NCI-H524 (cell line): ENCODE measurements at regions not wholly inside any gene's neighbourhood (a gene's known extent, or its start where the extent isn't known, plus 50 kb on each side); places are given as distances from the start of the nearest gene placed in this dataset.
"Not testable (repeated sequence)": the region's sequence is repeated elsewhere in the genome, so short reads cannot be mapped to it uniquely, and the experiment has no call there.

Source experiments
- DNase-seq, 2 experiments: peaks; one replicate each; lab custom pipeline; 2025; lab: John Stamatoyannopoulos, UW

DNA sequence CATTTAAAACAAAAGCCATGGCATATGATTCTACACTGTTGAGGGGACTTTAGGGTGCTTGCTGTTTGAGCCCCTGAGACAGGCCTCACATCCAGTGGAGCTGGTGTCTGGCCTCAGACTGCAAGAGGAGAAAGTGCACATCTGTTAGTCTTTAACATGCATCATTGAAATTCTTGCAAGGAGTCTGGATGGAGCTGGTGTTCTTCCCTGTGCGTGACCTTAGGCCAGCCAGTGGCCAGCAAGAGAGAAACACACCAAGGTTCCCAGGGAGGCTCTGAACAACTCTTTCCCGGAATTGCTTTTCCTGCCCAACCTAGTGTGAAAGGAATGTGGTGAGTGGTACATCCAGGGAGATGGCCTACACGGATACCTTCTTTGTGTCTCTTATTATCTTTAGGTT lies 282.8 kb upstream of the TNC start:
- DNase-seq: no peak

DNA sequence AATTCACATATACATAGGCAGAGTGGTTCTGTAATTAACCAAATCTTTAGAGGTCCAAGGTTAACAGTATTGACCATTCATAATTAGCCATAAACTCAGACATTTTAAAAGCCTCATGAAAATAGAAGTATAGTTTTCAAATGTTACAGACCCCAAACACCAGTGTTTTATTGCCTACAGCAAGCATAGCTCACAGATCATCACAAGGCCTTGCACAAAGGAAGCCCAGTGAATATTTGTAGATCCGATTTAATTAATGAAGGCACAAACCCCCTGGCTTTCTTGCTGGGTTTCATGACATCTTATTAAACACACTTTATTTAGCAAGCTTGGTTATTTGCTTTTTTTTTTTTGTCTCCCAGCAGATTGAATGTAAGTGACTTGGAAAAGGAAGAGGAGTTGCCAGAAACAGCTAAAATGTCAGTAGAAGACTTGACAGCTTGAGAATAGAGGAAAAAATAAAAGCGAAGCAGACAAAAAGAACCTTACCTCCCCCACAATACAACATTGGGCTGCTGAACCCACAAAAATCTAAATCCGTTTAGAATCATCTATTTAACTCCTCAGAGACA lies 283.9 kb upstream of the TNC start:
- DNase-seq: no peak

DNA sequence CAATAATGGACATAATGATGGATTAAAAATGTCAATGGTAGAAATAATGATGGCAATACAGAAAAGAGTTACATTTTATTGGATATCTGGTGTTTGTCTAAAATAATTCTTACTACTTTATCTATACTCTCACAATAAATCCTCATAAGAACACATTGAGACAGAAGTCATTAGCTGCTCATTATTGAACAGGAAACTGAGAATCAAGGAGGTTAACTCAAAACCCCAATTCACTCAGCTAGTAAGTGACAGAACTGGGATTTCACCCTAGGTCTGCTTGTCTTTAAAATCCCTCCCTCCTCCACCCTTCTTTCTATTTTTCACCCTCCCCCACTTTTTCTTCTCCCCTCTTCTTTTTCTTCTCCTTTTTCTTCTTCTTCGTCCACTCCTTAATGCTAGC lies 285.8 kb upstream of the TNC start:
- no peak for DNase-seq

DNA sequence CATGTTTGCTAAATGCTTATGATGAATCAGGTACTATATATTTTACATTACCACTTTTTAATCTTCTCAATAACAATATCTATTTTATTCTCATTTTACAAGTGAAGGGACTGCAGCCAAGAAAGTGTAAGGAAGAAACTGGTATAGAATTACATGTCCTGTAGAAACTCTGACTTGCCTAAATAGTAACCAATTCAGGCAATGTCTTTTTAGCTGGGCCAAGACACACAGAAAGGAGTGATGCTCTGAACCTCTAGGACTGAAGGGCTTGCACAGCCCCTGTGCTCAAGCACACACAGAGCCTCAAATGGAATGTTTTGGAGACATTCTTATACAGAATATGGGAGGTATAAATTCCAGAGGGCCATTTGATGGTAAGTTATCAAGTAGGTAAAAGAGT lies 286.4 kb upstream of the TNC start:
- DNase-seq: no peak

DNA sequence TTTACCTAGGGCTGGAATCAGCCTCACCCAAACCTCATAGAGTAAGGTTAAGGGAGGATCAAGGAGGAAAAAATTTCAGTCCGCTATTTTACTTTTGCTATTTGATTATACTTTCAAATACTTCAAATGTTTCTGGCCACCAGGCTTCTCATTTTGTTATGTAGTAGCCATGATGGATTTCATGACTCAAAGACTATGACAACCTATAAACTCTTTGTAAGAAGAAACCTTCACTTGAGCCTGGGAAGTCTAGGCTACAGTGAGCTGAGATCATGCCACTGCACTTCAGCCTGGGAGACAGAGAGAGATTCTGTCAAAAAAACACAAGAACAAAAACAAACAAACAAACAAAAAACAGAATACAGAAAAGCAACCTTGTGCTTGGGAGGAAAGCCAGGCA lies 293.6 kb upstream of the TNC start:
- no peak for DNase-seq

DNA sequence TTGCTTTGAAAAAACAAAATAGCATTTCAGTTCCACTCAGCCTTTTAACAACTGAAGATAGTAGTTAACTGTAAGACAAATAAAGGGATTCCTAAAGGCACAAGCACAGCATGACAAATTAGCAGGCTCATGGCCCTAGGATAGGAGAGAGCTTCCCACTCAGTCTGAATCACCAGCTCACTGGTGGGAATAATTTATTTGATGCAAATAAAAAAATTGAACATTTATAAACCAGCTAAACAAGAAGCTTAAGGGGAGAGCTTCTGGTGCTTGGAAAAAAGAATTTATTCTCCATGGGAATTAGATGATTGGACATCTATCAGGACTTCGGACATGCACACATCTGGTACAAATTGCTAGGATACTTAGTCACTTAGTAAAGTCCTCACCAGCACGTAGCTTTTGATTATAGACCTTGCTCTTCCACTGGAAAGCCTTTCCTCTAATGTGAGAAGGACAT lies 294.1 kb upstream of the TNC start:
- DNase-seq: no peak

DNA sequence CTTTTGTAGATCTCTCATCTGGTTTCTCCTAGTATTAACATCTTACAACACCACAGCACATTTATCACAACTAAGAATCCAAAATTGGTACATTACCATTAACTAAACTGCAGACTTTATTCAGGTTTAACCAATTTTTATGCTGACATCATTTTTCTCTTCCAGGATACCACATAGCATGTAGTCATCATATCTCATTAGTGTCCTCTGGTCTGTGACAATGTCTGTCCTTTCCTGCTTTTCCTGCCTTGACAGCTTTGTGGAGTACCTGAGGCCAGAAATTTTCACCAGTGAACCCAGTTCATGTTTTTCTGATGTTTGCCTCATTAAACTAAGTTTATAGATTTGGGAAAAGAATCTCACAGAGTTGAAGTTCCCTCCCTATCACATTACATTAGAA lies 294.7 kb upstream of the TNC start:
- no peak for DNase-seq

DNA sequence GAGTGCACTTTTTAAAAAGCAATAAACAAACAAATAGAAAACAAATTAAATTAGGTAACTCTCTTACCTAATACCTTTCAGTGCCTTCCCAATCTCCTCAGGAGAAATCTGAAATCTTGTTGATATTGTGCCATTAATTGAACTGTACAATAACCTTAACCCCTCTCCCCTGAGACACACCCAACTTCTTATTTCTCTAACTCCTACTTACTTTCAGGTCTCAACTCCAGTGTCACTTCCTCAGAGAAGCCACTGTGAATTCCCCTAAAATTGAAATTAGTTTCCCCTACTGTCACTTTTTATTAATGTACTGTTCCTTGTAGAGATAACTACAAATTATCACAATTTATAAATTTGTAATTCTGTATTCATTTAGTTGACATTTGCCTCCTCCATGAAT lies 295.3 kb upstream of the TNC start:
- no peak for DNase-seq

DNA sequence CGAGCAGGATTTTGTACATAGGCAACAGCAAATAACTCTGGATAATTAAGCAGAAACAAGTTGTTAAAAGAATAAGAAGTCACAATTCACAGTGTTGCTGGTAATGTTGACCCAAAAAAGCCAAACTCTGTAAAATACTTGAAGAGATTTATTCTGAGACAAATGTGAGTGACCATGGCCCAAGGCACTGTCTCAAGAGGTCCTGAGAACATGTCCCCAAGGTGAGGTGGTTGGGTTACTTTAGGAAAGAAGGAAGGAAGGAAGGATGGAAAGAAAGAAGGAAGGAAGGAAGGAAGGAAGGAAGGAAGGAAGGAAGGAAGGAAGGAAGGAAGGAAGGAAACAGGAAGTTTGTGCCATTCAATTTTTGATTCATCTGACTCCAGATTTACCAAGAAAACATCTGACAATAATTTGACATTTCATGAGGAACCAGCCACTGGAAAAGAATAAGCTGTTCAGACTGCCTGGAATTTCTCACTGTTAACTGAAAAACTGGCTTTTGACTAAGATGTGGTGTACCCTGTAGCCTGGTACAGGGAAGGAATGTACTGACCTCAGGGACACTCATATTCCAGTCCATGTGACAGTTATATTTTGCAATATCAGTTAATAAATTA lies 295.9 kb upstream of the TNC start:
- DNase-seq: no peak

DNA sequence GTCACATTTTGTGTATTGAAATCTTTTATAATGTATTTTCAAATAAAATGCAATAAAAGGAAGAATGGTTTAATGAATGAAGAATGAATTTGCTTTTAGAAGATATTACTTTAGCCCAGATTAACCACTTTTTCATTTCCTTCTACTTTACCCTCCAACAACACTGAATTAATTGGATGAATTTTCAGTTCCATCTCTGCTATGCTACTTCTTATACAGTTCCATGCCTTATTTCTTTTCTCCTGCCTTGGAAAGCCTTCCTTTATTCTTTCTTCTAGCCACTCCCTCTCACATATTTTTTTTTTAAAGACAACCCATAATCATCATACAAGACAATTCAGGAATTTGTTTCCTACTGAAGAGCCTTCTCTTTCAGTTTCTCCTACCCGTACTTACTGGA lies 296.6 kb upstream of the TNC start:
- no peak for DNase-seq

DNA sequence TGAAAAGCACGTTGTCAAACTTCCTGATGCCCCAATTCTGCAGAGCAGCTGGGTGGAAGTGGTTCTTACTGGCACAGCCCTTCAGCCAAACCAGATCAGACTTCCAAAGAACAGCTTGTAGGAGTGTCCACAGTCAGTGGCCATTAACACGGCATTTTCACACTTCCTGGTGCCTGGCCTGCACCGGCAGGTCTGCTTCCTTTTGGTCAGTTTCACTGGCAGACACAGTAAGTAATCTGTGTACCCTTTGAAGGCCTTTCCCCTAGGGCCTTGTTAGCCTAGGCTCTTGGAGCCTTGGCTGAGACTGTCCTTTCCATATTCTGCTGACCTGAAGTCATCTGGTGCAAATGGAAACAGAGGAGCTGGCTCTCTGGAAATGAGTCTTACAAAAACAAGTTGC lies 297.5 kb upstream of the TNC start:
- no peak for DNase-seq

DNA sequence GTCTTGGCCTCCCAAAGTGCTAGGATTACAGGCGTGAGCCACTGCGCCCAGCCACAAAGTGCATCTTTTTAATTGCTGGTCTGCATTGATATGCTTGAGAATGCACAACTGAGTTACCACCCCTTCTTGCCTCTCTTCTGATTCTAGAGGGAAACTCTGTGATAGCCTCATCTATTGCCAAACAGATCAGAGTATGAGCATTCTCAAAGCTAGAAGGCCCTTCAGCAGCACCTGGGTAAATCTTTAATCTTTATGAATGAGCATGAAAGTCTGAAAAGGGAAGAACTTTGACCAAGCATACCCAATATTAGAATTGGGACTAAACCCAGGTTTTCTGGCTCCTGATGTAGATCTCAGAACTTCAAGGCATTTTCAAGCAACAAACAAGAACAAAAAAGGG lies 298.3 kb upstream of the TNC start:
- DNase-seq: no peak

DNA sequence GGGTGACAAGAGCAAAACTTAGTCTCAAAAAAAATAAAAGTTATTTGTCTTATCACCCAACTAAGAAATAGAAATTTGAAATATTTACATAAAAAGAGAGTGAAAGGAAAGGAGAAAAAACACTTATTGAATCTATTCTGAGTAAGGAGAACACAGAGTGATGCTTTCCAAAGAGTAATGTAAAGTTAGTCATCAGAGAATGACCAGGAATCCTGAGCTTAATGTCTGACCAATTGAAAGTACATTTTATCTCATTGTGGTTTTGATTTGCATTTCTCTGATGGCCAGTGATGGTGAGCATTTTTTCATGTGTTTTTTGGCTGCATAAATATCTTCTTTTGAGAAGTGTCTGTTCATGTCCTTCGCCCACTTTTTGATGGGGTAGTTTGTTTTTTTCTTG lies 300.2 kb upstream of the TNC start:
- DNase-seq: not testable (repeated sequence)

DNA sequence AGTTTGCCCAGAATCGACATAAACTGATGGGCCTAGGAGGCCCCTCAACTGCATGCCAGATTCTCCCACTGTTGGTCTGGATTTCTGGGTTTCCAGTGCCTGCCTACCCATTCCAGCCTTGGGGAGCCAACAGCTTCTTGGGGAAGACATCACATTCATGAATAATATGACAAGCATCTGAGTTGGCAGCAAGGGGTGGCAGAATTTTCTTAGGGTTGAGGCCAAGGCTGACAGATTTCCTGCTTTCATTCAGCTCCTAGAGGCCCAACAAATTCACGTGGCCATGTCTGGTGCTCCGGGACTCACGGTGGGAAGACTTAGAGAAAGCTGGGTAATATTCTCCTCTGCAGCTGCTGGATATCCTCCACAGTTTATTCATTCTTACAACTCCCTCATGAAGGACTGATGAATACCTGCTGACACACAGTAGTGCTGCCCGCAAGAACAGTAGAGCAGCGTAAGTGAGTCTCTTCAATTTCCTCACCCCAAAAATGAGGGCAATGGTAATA lies 305.0 kb upstream of the TNC start:
- no peak for DNase-seq

DNA sequence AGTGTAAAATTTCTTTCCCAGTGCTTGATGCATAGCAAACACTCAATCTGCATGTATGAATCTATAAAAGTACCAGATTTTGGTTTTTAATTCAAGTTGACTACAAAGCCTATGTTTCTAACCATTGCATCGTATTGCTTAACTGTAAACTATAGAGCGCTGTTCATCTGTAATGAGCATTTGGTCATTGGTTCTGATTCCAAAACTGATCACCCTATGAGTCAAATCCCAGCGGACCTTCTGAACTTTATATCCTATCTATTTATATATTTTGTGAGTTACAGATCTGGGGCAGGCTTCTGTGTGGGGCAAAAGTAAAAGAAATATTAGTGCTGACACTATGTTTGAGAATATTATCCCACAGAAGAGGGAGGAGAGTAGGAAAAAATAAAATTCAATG lies 305.7 kb upstream of the TNC start:
- no peak for DNase-seq

DNA sequence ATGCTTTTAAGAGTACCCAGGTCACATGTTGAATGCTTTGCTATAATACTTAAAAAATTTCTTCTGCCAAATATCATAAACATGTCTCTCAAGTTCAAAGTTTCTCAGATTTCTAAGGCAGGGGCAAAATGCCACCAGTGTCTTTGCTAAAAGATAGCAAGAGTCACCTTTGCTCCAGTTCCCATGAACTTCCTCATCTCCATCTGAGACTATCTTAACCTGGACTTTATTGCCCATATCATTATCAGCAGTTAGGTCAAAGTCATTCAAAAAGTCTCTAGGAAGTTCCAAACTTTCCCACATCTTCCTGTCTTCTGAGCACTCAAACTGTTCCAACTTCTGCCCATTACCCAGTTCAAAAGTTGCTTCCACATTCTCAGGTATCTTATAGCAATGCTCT lies 307.6 kb upstream of the TNC start:
- no peak for DNase-seq

DNA sequence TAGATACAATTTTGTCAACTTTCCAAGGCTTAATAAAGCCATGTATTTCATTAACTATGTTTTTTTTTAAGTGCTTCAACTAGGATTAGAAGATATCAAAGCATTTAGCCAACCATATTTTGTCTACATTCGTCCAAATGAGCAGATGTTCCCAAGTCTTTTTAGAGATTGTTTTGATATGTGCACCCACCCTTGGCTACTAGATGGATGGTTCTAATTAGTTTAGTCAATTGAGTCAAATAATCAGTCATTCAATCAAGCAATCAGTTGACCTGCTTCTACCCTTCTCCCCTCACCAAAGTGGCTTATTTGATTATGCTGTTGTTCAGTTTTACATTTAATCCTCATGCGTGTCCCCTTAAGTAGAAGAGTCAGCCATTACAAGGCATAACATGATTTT lies 319.5 kb upstream of the TNC start:
- DNase-seq: peak in 1 of 2 experiments; percentile 48

DNA sequence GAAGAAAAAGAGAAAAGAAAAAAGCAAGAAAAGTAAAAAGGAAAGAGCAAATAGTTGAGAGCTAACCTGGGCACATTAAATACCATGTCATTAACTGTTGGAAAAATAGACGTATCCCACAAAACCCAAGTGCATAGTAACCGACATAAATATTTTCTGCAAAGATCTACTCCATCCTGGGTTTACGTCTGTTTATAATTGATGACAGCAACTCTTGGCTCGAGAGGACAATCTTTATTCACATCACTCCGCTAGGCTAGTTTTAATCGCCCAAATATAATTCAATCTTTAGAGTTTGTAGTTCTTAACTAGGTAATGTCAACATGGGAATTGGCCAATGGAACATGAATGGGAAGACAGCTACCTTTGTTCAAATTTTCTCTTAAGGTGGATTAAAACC lies 321.7 kb upstream of the TNC start:
- DNase-seq: no peak

DNA sequence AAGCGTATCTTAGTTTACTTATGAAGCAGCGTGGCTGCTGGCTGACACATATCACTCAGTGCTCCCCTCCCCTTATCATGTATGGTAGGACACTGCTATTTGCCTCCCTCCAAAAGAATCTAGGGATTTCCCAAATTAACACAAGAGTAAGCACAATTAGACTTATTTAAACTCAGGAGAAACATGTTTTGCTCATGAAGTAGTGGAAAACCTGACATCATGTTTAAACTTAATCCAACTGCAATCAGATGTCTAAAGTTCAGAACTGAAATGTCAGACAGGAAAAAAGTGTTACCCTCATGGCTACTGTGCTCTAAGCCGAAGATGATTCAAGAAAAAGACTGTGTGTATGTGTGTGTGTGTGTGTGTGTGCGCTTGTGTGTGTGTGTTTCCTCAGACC lies 324.1 kb upstream of the TNC start:
- no peak for DNase-seq

DNA sequence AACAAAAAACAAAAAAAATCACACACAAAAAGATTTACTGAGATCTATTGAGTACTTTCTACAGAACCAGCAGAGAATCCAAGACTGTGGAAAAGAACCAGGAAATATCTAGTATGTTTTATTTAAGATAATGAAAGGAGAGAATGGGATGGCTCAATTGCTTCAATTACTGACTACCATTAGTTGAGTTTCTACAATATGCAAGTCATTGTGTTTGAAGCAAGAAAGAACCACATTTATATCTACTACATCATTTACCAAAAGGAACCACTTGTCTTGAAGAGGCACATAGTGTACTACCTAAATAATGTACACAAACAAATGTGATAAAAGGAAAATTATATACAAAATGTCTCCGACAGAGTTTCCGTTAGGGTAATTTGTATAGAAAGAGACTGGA lies 325.9 kb upstream of the TNC start:
- DNase-seq: no peak

DNA sequence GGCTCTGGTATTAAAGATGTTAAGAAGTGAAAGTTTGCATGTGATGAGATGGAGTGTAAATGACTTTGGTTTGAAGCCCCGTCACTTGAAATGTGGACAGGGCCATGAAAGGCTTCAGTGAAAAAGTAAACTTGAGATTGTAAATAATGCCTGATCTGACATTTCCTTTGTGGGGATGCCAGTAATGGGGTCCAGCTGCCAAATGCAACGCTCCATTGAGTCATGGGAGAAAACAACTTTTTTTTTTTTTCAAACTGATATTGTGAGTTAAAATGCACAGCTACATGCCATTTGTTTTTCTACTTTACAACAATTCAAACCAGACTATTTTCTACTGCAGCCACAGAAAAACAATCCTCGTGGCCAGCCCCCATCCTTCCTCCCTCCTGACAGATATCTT lies 327.0 kb upstream of the TNC start:
- DNase-seq: no peak

DNA sequence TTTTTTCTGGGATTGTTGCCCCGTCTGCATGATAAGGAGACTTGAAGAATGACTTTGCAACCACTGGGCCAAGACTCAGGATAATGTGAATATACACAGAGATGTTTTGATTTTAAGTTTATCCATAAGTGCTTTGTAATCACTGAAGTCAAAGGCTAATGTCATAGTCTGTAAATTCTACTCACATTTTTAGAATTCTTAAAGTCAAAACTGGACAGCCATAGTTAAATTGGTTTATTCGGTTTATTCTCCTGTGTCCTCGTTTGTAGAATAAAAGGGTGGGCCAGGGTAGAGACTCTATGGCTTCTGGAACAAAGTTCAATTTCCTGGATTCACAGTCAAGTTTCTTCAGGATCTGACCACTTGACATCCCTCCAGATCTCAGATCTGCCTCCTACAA lies 327.7 kb upstream of the TNC start:
- no peak for DNase-seq

DNA sequence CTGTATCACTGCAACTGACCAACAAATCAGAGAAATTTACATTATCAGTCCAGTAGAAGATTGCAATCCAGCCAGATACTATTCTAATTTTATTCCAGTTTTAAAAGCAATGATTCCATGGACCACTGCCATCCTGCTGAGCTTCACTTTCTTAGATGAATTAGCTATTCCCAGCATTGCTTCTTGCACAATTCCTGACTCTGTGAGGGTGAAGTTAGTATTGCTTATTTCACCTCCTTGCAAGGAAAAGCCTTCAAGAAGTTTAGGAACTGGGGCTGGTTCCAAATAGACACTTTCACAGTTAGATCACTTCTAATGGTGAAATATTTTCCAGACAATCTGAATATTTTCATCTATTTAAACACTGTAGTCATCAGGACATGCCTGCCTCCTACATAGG lies 338.6 kb upstream of the TNC start:
- DNase-seq: no peak

DNA sequence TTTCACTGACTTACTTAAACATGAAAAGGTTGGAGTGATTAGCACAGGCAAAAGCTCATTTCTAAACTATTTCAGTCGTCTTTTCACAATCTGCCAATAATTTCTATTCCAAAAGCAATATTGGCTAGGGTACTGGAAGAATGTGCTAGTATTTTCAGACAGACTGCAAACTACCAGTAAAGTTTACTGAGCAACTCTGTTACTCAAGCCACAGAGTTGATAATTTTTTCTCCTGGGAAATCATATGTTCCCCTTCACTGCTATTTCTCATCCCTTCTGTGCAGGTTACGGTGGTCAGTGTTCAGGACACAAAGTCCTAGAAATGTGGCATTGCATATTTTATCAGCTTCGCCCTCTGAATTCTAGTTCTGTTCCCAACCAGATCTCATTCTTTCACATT lies 343.3 kb upstream of the TNC start:
- DNase-seq: no peak
